HG03432 (cell line): ENCODE measurements at regions not wholly inside any gene's neighbourhood (a gene's known extent, or its start where the extent isn't known, plus 50 kb on each side); places are given as distances from the start of the nearest gene placed in this dataset.

Experiments used
- ATAC-seq: cut with Tn5 transposase; IDR thresholded peaks from one replicate; pipeline ENCODE4 v1.9.1; 2021; ENCODE audit warnings: mild to moderate bottlenecking, moderate library complexity; ENCODE audit not compliant: unreplicated experiment

DNA sequence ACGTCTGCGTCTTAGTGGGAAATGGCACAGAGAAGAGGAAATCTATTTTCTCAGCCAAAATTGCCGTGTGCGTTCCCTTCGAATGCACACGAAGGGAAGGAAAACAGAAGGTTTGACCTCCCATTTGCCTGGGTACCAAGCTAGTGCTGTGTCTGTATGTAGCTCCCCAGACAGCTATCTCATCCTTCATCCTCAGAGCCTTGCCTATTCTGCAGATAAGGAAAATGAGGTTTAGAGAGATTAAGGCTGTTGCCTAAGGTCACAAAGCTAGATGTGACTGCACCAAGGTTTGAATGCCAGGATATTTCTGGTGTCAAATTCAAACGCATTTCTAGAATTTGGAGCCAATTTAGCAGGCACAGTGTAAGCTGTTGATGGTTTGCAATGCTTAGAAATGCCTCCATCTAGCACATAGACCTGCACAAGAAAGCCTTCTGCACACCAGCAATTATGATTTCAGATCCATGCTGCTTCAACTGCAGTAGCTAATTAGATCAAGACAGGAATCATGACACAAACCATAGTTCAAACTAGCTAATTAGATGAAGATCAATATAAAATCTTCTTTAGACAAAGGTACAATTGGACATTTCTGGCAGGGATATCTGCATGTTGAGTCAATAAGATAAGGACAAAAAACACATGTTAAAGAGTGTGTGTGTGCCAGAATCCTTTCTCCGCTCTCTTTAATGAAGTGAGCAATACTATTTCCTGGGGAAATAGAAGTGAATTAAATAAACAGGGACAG lies 115.1 kb downstream of the CMPK2 start:
- ATAC-seq = no peak

- no peak for ATAC-seq
Measured at GRCh38 chr2:6754419-6754818, 111.3 kb downstream of the CMPK2 start.

DNA sequence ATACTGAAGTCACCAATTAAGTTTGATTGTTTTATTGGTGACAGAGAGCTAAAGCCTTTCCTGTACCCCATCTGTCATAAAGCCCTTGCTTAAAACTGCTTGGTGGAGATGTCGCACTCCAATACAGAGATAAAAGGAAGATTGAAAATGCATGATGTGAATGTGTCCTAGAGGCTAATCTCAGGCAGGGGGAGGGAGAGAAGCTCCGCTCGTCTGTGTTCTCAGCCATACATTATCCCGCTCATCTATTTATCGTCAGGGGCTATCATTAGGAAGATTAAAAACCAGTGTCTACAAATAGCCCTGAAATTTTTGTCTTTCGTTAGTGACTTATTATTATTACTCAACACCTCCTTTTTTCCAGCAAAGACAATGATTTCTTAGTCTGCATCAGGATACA lies 110.3 kb downstream of the CMPK2 start:
- no peak for ATAC-seq

DNA sequence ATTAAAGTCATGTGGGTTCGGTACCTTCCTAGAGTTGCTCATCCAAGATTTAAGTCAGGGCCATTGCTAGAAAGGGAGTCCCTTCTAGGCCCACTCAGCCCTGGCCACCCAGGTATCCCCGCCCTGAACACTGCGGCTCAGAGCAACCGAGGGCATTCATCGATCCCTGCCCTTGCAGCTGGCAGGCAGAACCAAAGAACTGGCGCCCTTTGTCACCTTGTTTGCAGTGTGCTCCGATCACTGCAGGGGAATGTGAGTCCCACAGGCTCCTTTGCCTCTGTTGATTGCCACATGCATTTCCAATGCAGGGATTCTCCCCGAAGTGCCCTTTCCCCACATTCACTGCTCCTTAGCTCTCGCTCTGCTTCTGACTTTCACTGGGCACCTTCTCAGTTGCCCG lies 108.5 kb downstream of the CMPK2 start:
- ATAC-seq = no peak

- ATAC-seq = no peak
Measured at GRCh38 chr2:6759689-6760088, 106.0 kb downstream of the CMPK2 start.

DNA sequence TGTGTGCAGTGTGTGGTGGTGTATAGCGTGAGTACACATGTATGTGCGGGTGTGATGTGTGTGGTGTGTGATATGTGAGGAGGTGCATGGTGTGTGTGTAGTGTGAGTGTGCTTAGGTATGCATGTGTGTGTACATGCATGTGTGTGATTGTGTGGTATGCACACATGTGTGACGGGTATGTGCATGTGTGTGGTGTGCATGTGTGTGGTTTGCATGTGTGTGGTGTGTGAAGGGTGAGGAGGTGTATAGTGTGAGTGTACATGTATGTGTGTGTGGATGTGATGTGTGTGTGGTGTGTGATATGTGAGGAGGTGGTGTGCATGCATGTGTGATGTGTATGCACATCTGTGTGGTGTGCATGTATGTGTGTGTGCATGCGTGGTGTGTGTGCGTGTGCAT lies 105.6 kb downstream of the CMPK2 start:
- ATAC-seq = no peak

DNA sequence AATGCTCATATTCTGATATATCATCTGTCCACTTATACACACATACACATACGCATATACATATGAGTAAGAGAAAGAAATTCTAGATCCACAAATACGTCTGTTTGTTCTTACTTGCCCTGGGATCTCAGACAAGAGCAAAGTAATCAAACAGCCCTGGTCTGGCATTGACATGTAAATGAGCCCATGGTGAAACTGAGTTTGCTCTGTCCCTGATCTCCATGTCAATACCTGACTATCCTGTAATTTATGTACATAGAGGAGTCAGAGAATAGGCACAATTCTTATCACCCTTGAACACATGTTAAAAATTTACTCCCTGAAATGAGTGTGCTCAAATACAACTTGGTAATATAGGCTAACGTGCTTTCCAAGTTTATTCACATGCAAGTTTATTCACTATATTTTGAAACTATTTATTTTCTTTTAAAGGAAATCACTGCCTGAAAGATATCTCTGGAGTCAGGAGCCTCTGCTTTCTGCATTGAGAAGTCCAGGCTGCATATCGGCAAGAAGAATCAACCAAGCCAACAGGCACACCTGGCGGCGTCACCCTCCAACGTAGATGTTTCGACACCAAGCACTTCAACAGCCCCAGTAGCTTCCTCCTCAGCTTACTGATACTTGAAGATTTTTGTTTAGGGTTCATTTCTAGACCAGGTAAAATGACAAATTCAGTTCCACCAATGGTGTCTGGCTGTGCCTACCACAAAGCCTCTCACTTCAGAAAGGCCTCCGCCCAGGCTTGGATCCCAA lies 100.6 kb downstream of the CMPK2 start:
- no peak for ATAC-seq

DNA sequence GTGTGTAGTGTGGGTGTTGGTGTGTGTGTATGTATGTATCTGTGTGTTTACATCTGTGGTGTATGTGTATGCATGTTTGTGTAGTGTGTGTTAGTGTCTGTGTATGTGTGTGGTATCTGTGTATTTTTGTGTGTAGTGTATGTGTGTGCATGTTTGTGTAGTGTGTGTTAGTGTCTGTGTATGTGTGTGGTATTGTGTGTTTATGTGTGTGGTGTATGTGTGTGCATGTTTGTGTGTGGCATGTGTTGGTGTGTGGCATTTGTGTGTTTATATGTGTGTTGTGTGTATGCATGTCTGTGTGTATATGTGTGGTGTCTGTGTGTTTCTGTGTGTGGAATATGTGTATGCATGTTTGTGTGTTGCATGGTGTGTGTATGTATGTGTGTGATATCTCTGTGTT lies 96.4 kb downstream of the CMPK2 start:
- no peak for ATAC-seq

DNA sequence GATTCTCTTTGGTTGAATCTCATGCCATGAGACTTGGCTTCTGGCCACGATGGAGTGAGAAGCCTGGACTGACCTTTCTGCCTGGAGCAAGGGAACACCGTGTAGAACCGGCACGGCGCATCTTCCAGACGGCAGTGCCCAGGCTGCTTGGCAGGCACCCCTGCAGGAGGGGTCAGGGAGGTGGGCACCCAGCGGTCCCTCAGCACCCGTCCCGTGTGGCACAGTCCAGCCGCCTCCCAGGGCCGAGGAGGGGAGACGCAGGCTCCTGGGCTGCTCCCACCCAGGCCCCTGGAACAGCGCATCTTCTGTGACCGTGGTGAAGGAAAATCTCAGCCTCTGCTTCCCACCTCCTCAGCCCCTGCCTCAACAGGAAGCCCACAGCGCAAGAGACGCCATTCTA lies 95.7 kb downstream of the CMPK2 start:
- ATAC-seq = no peak

DNA sequence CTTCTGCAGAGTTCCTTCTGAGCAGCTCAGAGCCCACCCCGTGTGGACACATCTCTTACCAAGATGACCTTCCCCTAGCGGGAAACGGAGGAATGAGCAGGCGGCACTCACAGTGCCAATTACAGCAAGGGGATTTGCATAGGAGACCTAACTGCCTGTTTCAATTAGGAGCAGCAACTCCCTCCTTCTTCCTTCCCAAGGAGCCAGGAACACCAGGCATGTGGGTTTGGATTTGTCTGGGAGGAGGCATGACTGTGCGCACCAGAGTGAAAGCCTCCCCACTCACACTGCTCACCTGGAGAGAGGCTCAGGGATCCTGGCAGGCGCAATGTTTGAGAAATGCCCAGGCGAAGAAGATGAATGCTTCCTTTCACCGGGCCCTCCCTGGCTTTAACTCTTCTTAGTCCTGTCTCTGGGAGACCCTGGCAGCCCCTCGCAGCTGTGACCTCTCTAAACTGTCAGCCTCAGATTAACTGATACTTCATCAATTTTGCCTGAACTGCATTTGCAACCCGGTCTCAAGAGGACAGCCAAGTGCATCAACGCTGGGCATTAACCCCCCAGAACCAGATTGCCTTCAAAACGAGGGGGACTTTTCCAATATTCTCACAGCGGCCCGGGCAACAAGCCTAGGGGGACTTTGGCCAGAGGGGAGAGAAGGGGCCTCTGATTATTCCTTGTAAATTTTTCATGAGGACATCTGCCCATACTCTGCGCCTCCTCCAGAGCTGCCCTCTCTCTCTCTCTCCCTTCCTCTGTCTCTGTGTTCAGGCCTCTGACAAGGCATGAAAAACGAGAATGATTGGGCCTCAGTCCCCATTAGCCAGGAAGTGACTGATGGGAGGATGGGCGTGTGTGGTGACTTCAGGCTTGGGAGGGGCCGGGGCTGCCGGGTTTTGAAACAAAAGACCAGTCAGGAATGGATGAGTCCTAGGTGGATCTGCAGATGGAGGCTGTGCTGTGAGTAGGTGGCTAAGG lies 93.8 kb downstream of the CMPK2 start:
- no peak for ATAC-seq

DNA sequence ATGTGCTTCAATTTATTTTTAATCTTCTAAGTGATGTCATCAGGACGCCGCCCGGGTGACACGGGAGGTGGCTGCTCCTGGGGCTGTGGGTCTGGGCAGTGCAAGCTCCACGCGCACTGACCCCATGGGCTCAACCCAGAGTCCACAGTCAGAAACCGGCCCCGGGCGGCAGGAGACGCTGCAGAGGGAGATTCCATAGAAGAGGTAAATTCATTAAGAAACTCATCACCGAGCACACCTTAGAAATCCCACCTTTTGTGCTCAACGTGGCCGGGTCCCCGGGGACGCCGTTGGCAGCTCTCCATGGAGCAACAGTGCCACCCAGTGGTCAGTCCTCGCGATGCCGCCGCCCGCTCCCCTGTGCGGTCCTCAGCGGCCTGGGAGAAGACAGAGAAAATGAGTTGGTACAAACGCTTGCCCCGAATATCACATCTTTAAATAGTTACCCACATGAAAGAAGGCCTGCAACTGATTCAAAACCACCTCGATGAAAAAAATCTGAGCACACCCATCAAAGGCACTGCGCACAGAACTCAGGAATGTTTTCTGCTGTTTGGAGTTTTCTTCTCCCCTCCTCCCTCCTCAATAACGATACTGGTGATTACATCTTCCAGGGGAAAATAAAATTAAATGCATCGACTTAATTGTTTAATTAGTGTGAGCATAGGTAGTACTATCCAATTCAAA lies 92.6 kb downstream of the CMPK2 start:
- ATAC-seq = peak; percentile 97

DNA sequence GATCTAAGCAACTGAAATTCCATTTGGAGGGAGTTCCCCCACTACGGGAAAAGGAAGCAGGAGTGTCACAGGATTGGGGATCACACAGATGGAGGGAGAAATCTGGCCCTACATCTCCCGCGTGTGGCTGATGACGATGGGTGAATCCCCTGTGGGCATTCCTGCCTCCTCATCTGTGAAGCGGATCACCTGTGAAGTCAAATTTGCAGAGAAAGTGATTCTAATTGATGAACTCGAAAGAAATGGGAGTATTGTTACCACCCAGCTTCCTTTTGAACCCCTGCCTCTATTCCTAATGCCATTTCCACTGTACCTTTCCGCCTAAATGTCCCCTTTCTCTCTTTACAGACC lies 92.0 kb downstream of the CMPK2 start:
- no peak for ATAC-seq

DNA sequence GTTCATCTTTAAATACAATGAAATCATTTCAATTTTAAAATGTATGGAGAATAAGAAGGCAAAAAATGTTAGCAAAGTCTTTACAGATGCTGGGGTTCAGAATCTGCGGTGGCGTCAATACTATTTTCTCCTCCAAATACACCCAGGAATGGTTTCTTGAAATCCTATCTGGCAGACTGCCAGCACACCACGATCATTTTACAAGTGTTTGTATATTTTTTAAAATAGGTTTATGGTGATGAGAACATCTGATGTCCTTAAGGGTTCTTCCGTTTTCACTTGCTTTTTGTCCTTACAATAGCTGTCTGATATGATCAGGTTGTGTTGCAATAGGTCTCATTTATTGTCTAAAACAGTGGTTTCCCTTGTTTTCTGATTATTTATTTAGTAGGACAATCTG lies 89.6 kb downstream of the CMPK2 start:
- no peak for ATAC-seq

DNA sequence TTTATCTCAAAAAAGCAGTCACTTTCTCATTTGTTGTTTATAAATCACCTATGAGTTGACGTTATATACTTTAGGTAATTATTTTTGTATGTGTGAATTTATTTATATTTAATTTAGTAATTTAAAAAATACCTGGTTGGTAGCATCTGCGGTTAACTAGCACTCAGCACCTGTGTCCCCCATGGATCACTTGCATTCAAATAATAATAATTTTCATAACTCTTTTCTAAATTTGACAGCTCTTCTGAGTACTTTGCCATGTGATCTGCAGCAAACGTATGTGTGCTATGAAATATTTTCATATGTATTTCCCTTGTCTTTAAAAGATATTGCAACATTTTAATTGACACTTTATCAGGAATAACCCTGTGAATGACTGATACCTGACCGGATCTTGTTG lies 88.1 kb downstream of the CMPK2 start:
- no peak for ATAC-seq

- peak; percentile 84 for ATAC-seq
Measured at GRCh38 chr2:6780765-6781274, 84.9 kb downstream of the CMPK2 start.

DNA sequence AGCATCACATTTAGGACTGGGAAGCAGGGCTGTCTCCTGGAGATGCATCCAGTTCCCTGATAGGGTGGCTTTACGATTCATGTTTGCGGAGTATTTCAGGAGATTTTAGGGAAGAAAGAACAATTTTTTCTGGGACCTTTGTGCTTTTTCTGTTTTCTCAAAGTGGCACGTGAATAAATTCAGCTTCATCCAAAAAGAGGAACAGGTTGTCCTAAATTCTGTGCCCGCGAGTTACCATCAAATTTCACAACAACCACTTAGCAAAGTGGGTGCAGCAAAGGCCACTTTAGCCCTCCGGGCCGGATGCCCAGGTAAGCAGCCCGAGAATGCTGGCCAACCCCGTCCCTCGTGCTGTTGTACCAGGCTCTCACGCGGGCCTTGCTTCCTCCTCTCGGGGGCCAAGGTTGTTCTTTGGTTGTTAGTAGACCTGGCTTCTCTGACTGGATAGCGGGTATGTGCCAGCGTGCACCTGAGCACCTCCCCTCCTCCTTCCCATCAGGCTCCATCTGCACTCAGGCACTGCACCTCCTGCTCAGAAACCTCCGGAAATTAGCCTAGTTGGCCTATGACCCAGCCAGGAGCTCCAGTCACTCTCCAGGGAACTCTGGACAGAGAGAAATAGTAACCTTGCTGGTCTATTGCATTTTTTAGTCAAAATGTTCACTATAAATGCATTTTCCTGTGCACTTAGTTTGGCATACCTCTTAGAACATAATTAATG lies 83.0 kb downstream of the CMPK2 start:
- no peak for ATAC-seq

DNA sequence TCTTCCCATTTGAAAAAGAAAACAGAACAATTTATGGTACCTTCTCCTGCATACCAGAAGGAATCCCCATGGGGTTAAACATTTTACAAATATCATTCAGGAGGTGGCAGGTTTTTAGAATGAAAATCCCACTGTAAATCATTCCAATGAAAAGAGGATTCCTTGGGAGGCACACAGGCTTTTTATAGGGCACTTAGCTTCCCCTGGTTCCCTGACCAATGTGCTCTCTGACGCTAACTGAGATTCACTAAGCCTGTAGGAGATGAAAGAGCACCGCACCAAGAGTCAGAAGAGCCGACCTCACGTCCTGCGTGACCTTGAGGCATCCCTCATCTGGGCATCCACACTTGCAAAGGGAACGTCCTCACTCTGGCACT lies 82.5 kb downstream of the CMPK2 start:
- no peak for ATAC-seq

DNA sequence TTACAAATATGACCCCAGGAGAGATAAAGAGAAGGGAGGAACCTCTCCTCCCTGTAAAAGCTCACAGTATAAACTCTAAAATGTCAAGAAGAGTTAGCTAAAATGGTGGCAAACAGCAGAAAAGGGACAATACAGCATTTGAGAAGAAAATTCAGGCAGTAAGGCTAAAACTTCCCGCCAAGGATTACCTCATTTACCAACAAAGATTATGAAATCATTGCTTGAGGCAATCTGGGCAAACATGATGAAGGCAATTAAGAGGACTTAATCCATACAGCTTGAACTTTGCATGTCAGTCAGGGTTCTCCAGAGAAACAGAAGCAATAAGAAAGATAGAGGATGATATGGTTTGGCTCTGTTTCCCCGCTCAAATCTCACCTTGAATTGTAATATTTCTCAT lies 81.4 kb downstream of the CMPK2 start:
- no peak for ATAC-seq

DNA sequence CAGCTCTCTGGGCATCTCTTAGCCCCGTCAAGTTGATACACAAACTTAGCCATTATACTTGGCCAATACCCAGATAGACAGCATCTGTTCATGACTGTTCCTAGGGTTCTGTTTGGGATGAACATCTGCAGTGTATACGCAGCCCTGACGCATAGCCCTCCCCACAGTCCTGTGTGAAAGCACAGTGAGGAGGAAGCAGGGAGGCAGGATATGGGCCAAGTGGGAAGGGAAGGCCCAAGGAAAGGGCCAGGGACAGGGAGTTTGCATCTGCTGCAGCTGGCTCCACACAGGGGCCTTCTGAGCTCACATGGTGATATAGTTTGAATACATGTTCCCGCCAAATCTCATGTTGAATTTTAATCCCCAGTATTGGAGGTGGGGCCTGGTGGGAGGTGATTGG lies 80.2 kb downstream of the CMPK2 start:
- ATAC-seq = no peak

DNA sequence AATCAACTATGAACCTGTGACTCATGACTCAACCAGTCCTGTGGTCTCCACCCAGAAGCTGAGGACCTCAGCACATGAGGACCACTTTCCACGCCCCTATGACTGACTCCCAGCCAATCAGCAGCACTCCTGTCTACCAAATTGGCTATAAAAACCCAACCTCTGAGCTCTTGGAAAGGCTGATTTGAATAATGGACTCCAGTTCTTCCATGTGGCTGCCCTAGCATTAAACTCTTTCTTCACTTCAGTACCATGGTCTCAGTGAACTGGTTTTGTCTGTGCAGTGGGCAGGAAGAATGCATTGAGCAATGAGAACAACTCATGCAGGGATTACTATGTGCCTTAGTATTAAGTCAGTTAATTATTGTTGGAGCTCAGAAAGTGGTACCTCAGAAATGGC lies 78.3 kb downstream of the CMPK2 start:
- no peak for ATAC-seq
